Keratinocyte (primary cell): ENCODE measurements at regions not wholly inside any gene's neighbourhood (a gene's known extent, or its start where the extent isn't known, plus 50 kb on each side); places are given as distances from the start of the nearest gene placed in this dataset.

Experiments used
- DNase-seq: peaks from one replicate; pipeline ENCODE4 v3.0.0-alpha.2; 2011; ENCODE audit warnings: low read depth, missing footprints, low spot score
- FAIRE-seq: peaks from 2 replicates; lab custom pipeline; 2011; peaks lifted over from hg19 to GRCh38; lab: Jason Lieb, UNC
- H2AFZ ChIP-seq: 2 replicates; pipeline ENCODE4 v1.6.0; 2012; ENCODE audit warnings: low read length, control low read depth, inconsistent platforms; ENCODE audit not compliant: control insufficient read depth
- H3K27ac ChIP-seq: 2 replicates; pipeline ENCODE4 v1.5.1; 2011; ENCODE audit warnings: low read length; ENCODE audit not compliant: control insufficient read depth, insufficient read depth
- H3K27me3 ChIP-seq: 3 replicates; pipeline ENCODE4 v1.6.0; 2011; ENCODE audit warnings: low read length; ENCODE audit not compliant: control insufficient read depth, insufficient read depth; ENCODE audit errors: extremely low read depth
- H3K36me3 ChIP-seq, 2 experiments: 2 replicates in 1 of 2; 3 replicates in 1 of 2; pipeline ENCODE4 v1.5.1; 2011; ENCODE audit warnings: low read length in 2 of 2, mild to moderate bottlenecking in 1 of 2; ENCODE audit not compliant: control insufficient read depth in 2 of 2, insufficient read depth in 2 of 2; ENCODE audit errors: extremely low read depth in 1 of 2
- H3K4me1 ChIP-seq: 3 replicates; pipeline ENCODE4 v1.5.1; 2011; ENCODE audit warnings: low read length; ENCODE audit not compliant: control insufficient read depth, insufficient read depth; ENCODE audit errors: extremely low read depth
- H3K4me2 ChIP-seq: 3 replicates; pipeline ENCODE4 v1.6.0; 2011; ENCODE audit warnings: low read depth, low read length; ENCODE audit not compliant: control insufficient read depth, insufficient read depth; ENCODE audit errors: extremely low read depth
- H3K4me3 ChIP-seq, 3 experiments: fragments of 200-600 bp in 1 of 3; sonication (generic) in 1 of 3; 2 replicates in 2 of 3; 3 replicates in 1 of 3; pipeline ENCODE4 v1.5.1; 2011 to 2016; ENCODE audit warnings: low read length in 3 of 3, mild to moderate bottlenecking in 3 of 3, control low read depth in 2 of 3, inconsistent platforms in 1 of 3, low read depth in 1 of 3, mixed read lengths in 1 of 3, mixed run types in 1 of 3, moderate library complexity in 1 of 3; ENCODE audit not compliant: control insufficient read depth in 2 of 3, insufficient read depth in 2 of 3; ENCODE audit errors: extremely low read depth in 1 of 3
- H3K79me2 ChIP-seq: 2 replicates; pipeline ENCODE4 v1.6.0; 2012; ENCODE audit warnings: low read length; ENCODE audit not compliant: control insufficient read depth, insufficient read depth
- H3K9ac ChIP-seq: 3 replicates; pipeline ENCODE4 v1.6.0; 2011; ENCODE audit warnings: low read length; ENCODE audit not compliant: control insufficient read depth, insufficient read depth; ENCODE audit errors: extremely low read depth
- H3K9me1 ChIP-seq: 3 replicates; pipeline ENCODE4 v1.6.0; 2011; ENCODE audit warnings: low read length; ENCODE audit not compliant: control insufficient read depth, insufficient read depth; ENCODE audit errors: extremely low read depth
- H3K9me3 ChIP-seq: 2 replicates; pipeline ENCODE4 v1.5.1; 2012; ENCODE audit warnings: low read depth, low read length; ENCODE audit not compliant: control insufficient read depth
- H4K20me1 ChIP-seq: 3 replicates; pipeline ENCODE4 v1.6.0; 2011; ENCODE audit warnings: low read length; ENCODE audit not compliant: control insufficient read depth, insufficient read depth; ENCODE audit errors: extremely low read depth
- EZH2 ChIP-seq: IDR thresholded peaks from one replicate; pipeline ENCODE4 v1.6.1; 2012; ENCODE audit warnings: inconsistent platforms, mild to moderate bottlenecking, low read length, moderate library complexity
- dilution Hi-C: fragments of 300-500 bp; cut with MboI; formaldehyde crosslinking; loops from one replicate; pipeline ENCODE4 v1.7.0; 2020; ENCODE audit warnings: low sequenced_read_pairs; ENCODE audit not compliant: extremely low pct_ligation_motif_present
- TF ChIP-seq, protein P1 (sequence below), 3 experiments: IDR thresholded peaks in 1 of 3; conservative IDR thresholded peaks in 1 of 3; optimal IDR thresholded peaks in 1 of 3; 2 replicates in 2 of 3; 3 replicates in 1 of 3; pipeline versions ENCODE3 to v1.5.1; 2011; ENCODE audit warnings: low read length in 3 of 3, mild to moderate bottlenecking in 3 of 3, moderate library complexity in 2 of 3, control low read depth in 1 of 3, inconsistent platforms in 1 of 3; ENCODE audit not compliant: insufficient read depth in 2 of 3; ENCODE audit errors: extremely low read depth in 1 of 3

DNA sequence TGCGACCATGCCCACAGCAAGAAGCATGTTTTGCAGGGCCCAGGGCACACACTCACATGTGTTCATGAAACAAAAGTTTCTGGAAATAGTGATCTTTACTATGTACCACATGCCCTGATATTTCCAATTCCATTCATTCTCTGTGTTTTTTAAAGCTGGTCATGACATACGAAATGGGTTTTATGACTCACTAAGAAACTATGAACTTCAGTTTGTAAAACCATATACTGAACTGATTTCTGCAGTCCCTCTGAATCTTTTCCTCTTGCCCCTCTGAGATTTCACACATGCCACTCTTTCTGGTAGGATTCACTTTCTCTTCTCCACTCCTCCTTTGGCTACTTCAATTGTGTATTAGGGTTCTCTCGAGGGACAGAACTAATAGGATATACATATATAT, 416.1 kb upstream of the TRPC7 start:
- Histone ChIP-seq H3K9me1 (no peaks in the 10 kb centered on the region), H4K20me1 (no peaks in the 10 kb centered on the region), H3K9ac (no peak overlapping the region), H3K79me2 (no peaks in the 10 kb centered on the region), H2AFZ (no peak overlapping the region), H3K27me3 (peaks cover 3% of the 10 kb centered on the region), H3K36me3 (no peaks in the 10 kb centered on the region), H3K27ac (no peak overlapping the region), H3K4me2 (no peak overlapping the region), H3K4me3 (no peak overlapping the region), H3K9me3 (no peaks in the 10 kb centered on the region), H3K4me1 (no peaks in the 10 kb centered on the region)
- DNase-seq = no peak
- no peak for TF ChIP-seq EZH2
- dilution Hi-C loops = no loop called here
- no peak for FAIRE-seq

DNA sequence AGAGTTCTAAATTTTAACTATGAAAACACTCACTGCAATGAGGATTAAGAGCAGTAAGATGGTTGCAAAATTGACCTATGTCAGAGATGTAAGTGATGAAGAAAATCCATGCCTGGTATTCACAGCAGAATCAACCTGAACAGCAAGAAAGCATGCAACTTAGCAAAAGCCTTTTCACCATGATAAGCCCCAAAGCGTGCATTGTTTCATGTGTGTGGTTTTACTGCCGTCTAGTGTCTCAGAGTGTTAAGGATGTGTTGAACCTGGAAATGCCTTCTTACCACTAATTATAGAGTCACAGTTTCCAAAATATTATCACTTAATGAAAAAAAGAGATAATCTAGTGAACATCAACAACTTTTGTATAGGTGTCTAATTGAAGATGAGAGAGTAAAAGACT, 415.2 kb upstream of the TRPC7 start:
- no peak for DNase-seq
- Histone ChIP-seq H3K9me1 (no peaks in the 10 kb centered on the region), H3K79me2 (no peaks in the 10 kb centered on the region), H3K4me2 (no peak overlapping the region), H3K27me3 (peaks cover 3% of the 10 kb centered on the region), H4K20me1 (no peaks in the 10 kb centered on the region), H3K4me1 (no peaks in the 10 kb centered on the region), H3K9ac (no peak overlapping the region), H2AFZ (no peak overlapping the region), H3K27ac (no peak overlapping the region), H3K4me3 (no peak overlapping the region), H3K36me3 (no peaks in the 10 kb centered on the region), H3K9me3 (no peaks in the 10 kb centered on the region)
- dilution Hi-C loops = no loop called here
- FAIRE-seq = no peak
- TF ChIP-seq, protein P1, sequence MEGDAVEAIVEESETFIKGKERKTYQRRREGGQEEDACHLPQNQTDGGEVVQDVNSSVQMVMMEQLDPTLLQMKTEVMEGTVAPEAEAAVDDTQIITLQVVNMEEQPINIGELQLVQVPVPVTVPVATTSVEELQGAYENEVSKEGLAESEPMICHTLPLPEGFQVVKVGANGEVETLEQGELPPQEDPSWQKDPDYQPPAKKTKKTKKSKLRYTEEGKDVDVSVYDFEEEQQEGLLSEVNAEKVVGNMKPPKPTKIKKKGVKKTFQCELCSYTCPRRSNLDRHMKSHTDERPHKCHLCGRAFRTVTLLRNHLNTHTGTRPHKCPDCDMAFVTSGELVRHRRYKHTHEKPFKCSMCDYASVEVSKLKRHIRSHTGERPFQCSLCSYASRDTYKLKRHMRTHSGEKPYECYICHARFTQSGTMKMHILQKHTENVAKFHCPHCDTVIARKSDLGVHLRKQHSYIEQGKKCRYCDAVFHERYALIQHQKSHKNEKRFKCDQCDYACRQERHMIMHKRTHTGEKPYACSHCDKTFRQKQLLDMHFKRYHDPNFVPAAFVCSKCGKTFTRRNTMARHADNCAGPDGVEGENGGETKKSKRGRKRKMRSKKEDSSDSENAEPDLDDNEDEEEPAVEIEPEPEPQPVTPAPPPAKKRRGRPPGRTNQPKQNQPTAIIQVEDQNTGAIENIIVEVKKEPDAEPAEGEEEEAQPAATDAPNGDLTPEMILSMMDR (optimal IDR thresholded peaks at IDR 0.05 in 1 of 3, IDR thresholded peaks at IDR 0.05 in 1 of 3, conservative IDR thresholded peaks at IDR 0.05 in 1 of 3; ENCODE audit: extremely low read depth in 1 of 3, insufficient read depth in 2 of 3, low read length in 3 of 3) = peak in 1 of 3 experiments; percentile 19
- no peak for TF ChIP-seq EZH2
